Esophagus squamous epithelium (tissue), 4 donors: ENCODE measurements at regions not wholly inside any gene's neighbourhood (a gene's known extent, or its start where the extent isn't known, plus 50 kb on each side); places are given as distances from the start of the nearest gene placed in this dataset.

Experiments used
- POLR2A ChIP-seq, 4 donors: fragments of 450-650 bp; IDR thresholded peaks; one replicate each; pipeline ENCODE4 v1.6.1; 2017; ENCODE audit warnings: antibody characterized with exemption in 4 of 4, mild to moderate bottlenecking in 4 of 4, moderate library complexity in 3 of 4
- TF ChIP-seq, protein P1 (sequence below), 6 experiments: fragments of 450-650 bp in 4 of 6; fragments of 200-600 bp in 2 of 6; sonication (generic) in 2 of 6; IDR thresholded peaks; one replicate each; pipeline ENCODE4 v1.5.1; 2016 to 2019; ENCODE audit warnings: antibody characterized with exemption in 6 of 6, mild to moderate bottlenecking in 4 of 6, moderate library complexity in 4 of 6

DNA sequence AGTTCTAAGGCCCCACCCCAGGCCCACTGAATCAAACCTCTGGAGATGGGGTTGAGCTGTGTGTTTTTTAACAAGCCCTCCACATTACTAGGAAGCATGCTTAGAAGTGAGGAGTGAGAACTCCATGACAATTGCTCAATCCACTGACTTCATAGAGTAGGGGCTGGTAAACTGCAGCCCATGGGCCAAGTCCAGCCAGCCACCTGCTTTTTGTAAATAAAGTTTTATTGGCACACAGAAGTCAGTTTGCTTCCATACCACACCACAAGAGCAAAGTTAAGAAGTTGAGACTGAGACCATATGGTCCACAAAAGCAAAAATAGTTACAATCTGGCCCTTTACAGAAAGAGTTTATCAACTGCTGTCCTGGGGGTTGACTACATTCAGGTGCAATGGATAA is 309.2 kb downstream of the SETD4 start:
- TF ChIP-seq, protein P1, sequence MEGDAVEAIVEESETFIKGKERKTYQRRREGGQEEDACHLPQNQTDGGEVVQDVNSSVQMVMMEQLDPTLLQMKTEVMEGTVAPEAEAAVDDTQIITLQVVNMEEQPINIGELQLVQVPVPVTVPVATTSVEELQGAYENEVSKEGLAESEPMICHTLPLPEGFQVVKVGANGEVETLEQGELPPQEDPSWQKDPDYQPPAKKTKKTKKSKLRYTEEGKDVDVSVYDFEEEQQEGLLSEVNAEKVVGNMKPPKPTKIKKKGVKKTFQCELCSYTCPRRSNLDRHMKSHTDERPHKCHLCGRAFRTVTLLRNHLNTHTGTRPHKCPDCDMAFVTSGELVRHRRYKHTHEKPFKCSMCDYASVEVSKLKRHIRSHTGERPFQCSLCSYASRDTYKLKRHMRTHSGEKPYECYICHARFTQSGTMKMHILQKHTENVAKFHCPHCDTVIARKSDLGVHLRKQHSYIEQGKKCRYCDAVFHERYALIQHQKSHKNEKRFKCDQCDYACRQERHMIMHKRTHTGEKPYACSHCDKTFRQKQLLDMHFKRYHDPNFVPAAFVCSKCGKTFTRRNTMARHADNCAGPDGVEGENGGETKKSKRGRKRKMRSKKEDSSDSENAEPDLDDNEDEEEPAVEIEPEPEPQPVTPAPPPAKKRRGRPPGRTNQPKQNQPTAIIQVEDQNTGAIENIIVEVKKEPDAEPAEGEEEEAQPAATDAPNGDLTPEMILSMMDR (IDR thresholded peaks at IDR 0.05): no peak
- no peak for TF ChIP-seq POLR2A (IDR thresholded peaks at IDR 0.05)
